H9 (cell line): ENCODE measurements at regions not wholly inside any gene's neighbourhood (a gene's known extent, or its start where the extent isn't known, plus 50 kb on each side); places are given as distances from the start of the nearest gene placed in this dataset.

Experiments used
- DNase-seq: peaks from one replicate; pipeline ENCODE4 v3.0.0-alpha.2; 2017
- H2AFZ ChIP-seq: one replicate; pipeline ENCODE4 v1.6.1; 2013; ENCODE audit warnings: mild to moderate bottlenecking, low read length, control low read depth, moderate library complexity
- H2AK5ac ChIP-seq: 2 replicates; pipeline ENCODE4 v1.6.1; 2013; ENCODE audit warnings: low read length, control low read depth, mixed read lengths; ENCODE audit not compliant: insufficient read length
- H2BK120ac ChIP-seq: one replicate; pipeline ENCODE4 v1.6.1; 2013; ENCODE audit warnings: low read depth, mild to moderate bottlenecking, low read length, control low read depth, inconsistent platforms; ENCODE audit not compliant: poor library complexity, severe bottlenecking
- H2BK12ac ChIP-seq: 2 replicates; pipeline ENCODE4 v1.6.1; 2013; ENCODE audit warnings: low read length, control low read depth, mixed read lengths, low read depth; ENCODE audit not compliant: insufficient read length
- H2BK15ac ChIP-seq: 2 replicates; pipeline ENCODE4 v1.6.1; 2013; ENCODE audit warnings: low read depth, low read length, control low read depth
- H2BK20ac ChIP-seq: one replicate; pipeline ENCODE4 v1.6.1; 2013; ENCODE audit warnings: low read depth, mild to moderate bottlenecking, low read length, control low read depth, inconsistent platforms; ENCODE audit not compliant: poor library complexity, severe bottlenecking
- H2BK5ac ChIP-seq: 2 replicates; pipeline ENCODE4 v1.6.1; 2013; ENCODE audit warnings: low read length, control low read depth, mixed read lengths; ENCODE audit not compliant: insufficient read length
- H3K14ac ChIP-seq: 2 replicates; pipeline ENCODE4 v1.6.1; 2013; ENCODE audit warnings: low read length, control low read depth; ENCODE audit not compliant: insufficient read depth
- H3K18ac ChIP-seq: 2 replicates; pipeline ENCODE4 v1.6.1; 2013; ENCODE audit warnings: low read depth, mild to moderate bottlenecking, mixed read lengths, low read length, control low read depth; ENCODE audit not compliant: insufficient read length
- H3K23ac ChIP-seq: 2 replicates; pipeline ENCODE4 v1.6.1; 2013; ENCODE audit warnings: low read length, control low read depth, mixed read lengths, low read depth; ENCODE audit not compliant: insufficient read length
- H3K23me2 ChIP-seq: 2 replicates; pipeline ENCODE4 v1.6.1; 2013; ENCODE audit warnings: low read depth, mild to moderate bottlenecking, mixed read lengths, low read length, control low read depth; ENCODE audit not compliant: insufficient read length, poor library complexity, severe bottlenecking
- H3K27ac ChIP-seq: 2 replicates; pipeline ENCODE4 v1.5.1; 2013; ENCODE audit warnings: low read length, control low read depth, mixed read lengths, low read depth; ENCODE audit not compliant: insufficient read length
- H3K27me3 ChIP-seq: 2 replicates; pipeline ENCODE4 v1.6.1; 2013; ENCODE audit warnings: low read length, control low read depth, inconsistent platforms; ENCODE audit not compliant: insufficient read depth
- H3K4ac ChIP-seq: 2 replicates; pipeline ENCODE4 v1.6.1; 2013; ENCODE audit warnings: low read depth, mild to moderate bottlenecking, control low read depth, inconsistent platforms, low read length, moderate library complexity
- H3K4me1 ChIP-seq: 2 replicates; pipeline ENCODE4 v1.6.1; 2013; ENCODE audit warnings: low read length, control low read depth, inconsistent platforms; ENCODE audit not compliant: insufficient read depth
- H3K4me2 ChIP-seq: 2 replicates; pipeline ENCODE4 v1.6.1; 2013; ENCODE audit warnings: low read length, control low read depth, mixed read lengths; ENCODE audit not compliant: insufficient read length, insufficient read depth
- H3K56ac ChIP-seq: 2 replicates; pipeline ENCODE4 v1.6.1; 2013; ENCODE audit warnings: low read depth, mild to moderate bottlenecking, mixed read lengths, low read length, control low read depth; ENCODE audit not compliant: insufficient read length
- H3K79me1 ChIP-seq: 2 replicates; pipeline ENCODE4 v1.6.1; 2013; ENCODE audit warnings: low read depth, mild to moderate bottlenecking, moderate library complexity, low read length, control low read depth, inconsistent platforms; ENCODE audit not compliant: insufficient read depth, poor library complexity, severe bottlenecking
- H3K79me2 ChIP-seq: 2 replicates; pipeline ENCODE4 v1.6.1; 2013; ENCODE audit warnings: low read length, control low read depth, inconsistent platforms; ENCODE audit not compliant: insufficient read depth
- H3K9ac ChIP-seq: 2 replicates; pipeline ENCODE4 v1.6.1; 2013; ENCODE audit warnings: low read length, control low read depth, mixed read lengths; ENCODE audit not compliant: insufficient read length; ENCODE audit errors: extremely low read depth
- H3K9me3 ChIP-seq: one replicate; pipeline ENCODE4 v1.6.1; 2013; ENCODE audit warnings: low read depth, low read length, inconsistent platforms; ENCODE audit not compliant: control insufficient read depth
- H3T11ph ChIP-seq: one replicate; pipeline ENCODE4 v1.6.1; 2013; ENCODE audit warnings: mild to moderate bottlenecking, low read length, control low read depth, inconsistent platforms
- H4K20me1 ChIP-seq: one replicate; pipeline ENCODE4 v1.6.1; 2013; ENCODE audit not compliant: control insufficient read depth, insufficient read length, insufficient read depth
- H4K5ac ChIP-seq: 2 replicates; pipeline ENCODE4 v1.6.1; 2013; ENCODE audit warnings: low read depth, mild to moderate bottlenecking, mixed read lengths, low read length, control low read depth; ENCODE audit not compliant: insufficient read length
- H4K8ac ChIP-seq: replicated peaks from 2 replicates; pipeline ENCODE4 v1.6.1; 2013; ENCODE audit warnings: low read length, control low read depth, mixed read lengths, low read depth; ENCODE audit not compliant: insufficient read length
- H4K91ac ChIP-seq: 2 replicates; pipeline ENCODE4 v1.6.1; 2013; ENCODE audit warnings: low read depth, mild to moderate bottlenecking, moderate library complexity, mixed read lengths, low read length, control low read depth; ENCODE audit not compliant: insufficient read length
- H3K27ac Mint-ChIP-seq, 3 experiments: 2 replicates in 2 of 3; 3 replicates in 1 of 3; pipeline ENCODE4 v1.8.0; 2020 to 2021; ENCODE audit warnings: mixed read lengths in 3 of 3, mild to moderate bottlenecking in 1 of 3, moderate library complexity in 1 of 3
- H3K27me3 Mint-ChIP-seq: 2 replicates; pipeline ENCODE4 v1.8.0; 2021; ENCODE audit warnings: low read depth, mild to moderate bottlenecking, moderate library complexity, mixed read lengths
- H3K36me3 Mint-ChIP-seq, 3 experiments: 2 replicates in 2 of 3; 3 replicates in 1 of 3; pipeline ENCODE4 v1.8.0; 2020 to 2021; ENCODE audit warnings: low read depth in 3 of 3, mixed read lengths in 3 of 3; ENCODE audit not compliant: insufficient read depth in 1 of 3
- H3K4me1 Mint-ChIP-seq, 2 experiments: 2 replicates each; pipeline ENCODE4 v1.8.0; 2020; ENCODE audit warnings: mixed read lengths in 2 of 2
- H3K4me3 Mint-ChIP-seq, 2 experiments: 2 replicates in 1 of 2; 3 replicates in 1 of 2; pipeline ENCODE4 v1.8.0; 2020 to 2021; ENCODE audit warnings: mild to moderate bottlenecking in 2 of 2, mixed read lengths in 2 of 2, moderate library complexity in 1 of 2
- H3K9me3 Mint-ChIP-seq, 2 experiments: 2 replicates in 1 of 2; 3 replicates in 1 of 2; pipeline ENCODE4 v1.8.0; 2020; ENCODE audit warnings: mild to moderate bottlenecking in 2 of 2, mixed read lengths in 2 of 2, moderate library complexity in 1 of 2
- CTCF ChIP-seq: fragments of 200-600 bp; sonication (generic); conservative IDR thresholded peaks from 3 replicates; pipeline ENCODE4 v1.8.0; 2021; ENCODE audit warnings: antibody characterized with exemption, mild to moderate bottlenecking
- WGBS: extraction: QIAGEN DNeasy Blood & Tissue Kit; methylation state at CpG from one replicate; pipeline ENCODE4 v1.1.7; 2013; ENCODE audit warnings: missing lambda C conversion rate, low lambda C conversion rate, mixed read lengths; ENCODE audit not compliant: insufficient read length; ENCODE audit errors: extremely low coverage; 5-methylcytosine and 5-hydroxymethylcytosine counted together

- no peak for TF ChIP-seq CTCF
- Histone ChIP-seq H3K56ac (no peak overlapping the region), H4K20me1 (no peaks in the 10 kb centered on the region), H2BK15ac (no peak overlapping the region), H4K91ac (no peak overlapping the region), H3K9me3 (no peaks in the 10 kb centered on the region), H3K23ac (no peak overlapping the region), H3K4me2 (no peak overlapping the region), H3K14ac (no peak overlapping the region), H4K5ac (no peak overlapping the region), H2BK120ac (no peak overlapping the region), H3K23me2 (no peaks in the 10 kb centered on the region), H2AK5ac (no peak overlapping the region), H2AFZ (no peak overlapping the region), H3K27me3 (no peaks in the 10 kb centered on the region), H3K4me1 (no peaks in the 10 kb centered on the region; the same call in 1 of the 2 replicates), H3K27ac (no peak overlapping the region), H3T11ph (no peak overlapping the region), H3K79me2 (no peaks in the 10 kb centered on the region), H3K9ac (no peak overlapping the region), H4K8ac (no peak overlapping the region), H3K4ac (no peak overlapping the region), H3K18ac (no peak overlapping the region), H2BK12ac (no peak overlapping the region), H3K79me1 (no peaks in the 10 kb centered on the region), H2BK20ac (no peak overlapping the region), H2BK5ac (no peak overlapping the region)
- no peak overlapping the region for H3K27ac Mint-ChIP-seq
- peaks cover 8 to 11% of the 10 kb centered on the region in 2 experiments; a peak in 4 of 5 replicates for H3K9me3 Mint-ChIP-seq
- H3K36me3 Mint-ChIP-seq = peaks cover 0 to 1% (median 0%) of the 10 kb centered on the region in 3 experiments; a peak in 2 of 7 replicates
- no peak for DNase-seq
- no CpG with 5 or more reads among the region's 1 CpG for WGBS
- H3K27me3 Mint-ChIP-seq = no peaks in the 10 kb centered on the region
- no peaks in the 10 kb centered on the region for H3K4me1 Mint-ChIP-seq
- no peak overlapping the region for H3K4me3 Mint-ChIP-seq
Observed at GRCh38 chr4:148503681-148504080, 61.5 kb upstream of the NR3C2 start.
